NCI-H2171 (cell line): ENCODE measurements at regions not wholly inside any gene's neighbourhood (a gene's known extent, or its start where the extent isn't known, plus 50 kb on each side); places are given as distances from the start of the nearest gene placed in this dataset.

Experiments used
- DNase-seq: peaks from one replicate; lab custom pipeline; 2025; lab: John Stamatoyannopoulos, UW

DNA sequence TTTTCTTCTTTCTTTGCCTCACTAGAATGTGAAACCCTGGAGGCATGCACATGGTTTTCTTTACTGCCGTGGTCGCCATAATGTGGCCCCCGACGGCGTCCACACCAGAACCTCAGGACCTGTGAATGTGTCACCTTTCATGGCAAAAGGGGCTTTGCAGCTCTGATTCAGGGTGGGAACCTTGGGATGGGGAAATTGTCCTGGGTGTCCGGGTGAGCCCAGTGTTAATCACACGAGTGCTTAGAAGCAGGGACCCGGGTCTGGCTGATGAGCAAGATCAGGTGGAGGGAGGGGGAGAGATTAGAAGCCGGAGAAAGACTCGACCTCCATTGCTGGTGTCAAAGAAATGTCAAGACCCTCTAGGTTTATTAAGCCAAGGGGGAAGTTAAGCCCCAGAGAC, 74.7 kb upstream of the SHISAL1 start:
- DNase-seq, result no peak

DNA sequence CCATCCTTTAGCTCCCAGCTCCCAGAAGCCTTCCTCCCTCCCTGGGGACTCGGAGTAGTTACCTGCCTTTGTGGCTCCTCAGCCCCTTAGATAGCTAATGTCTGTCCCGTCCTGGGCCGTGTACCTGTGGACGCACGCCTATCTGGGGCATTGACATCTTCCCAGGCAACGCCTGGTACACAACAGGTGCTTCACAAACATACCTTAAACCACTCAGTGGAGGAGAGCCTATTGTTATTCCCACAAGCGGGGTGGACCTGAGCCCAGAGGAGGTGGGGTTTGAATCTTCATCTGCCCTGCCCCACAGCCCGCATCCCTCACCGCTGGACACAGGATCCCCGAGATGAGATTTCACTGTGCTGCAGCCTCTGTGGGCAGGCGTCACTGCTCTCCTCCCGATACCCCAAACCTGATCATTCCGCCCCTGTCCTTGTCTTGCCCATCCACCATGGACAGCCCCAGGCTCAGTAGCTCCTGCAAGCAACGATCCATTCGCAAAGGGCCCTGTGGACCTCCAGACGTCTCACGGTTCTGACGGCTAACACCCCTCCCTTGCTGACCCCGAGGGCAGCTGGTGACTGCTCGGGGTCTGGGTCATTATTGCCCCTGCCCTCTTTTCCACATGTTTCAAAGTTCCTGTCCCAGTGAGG, 73.8 kb upstream of the SHISAL1 start:
- DNase-seq, result no peak

DNA sequence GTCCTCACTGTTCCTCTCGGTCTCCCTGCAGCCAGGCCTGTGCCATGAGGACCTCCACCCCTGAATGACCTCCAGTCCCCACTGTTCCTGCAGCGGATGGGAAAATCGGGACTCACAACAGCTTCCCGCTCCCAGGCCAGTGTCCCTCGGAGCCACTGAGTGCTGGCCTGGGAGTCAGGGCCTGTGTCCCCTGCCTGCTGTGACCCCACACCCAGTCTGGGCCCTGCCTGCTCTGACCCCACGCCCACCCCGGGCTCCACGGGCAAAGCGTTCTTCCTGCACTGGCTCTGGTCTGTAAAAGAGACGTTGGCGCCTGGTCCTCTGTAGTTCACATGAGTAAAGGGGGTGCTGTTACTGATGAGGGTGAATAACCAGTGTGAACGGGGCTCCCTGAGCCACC, 73.0 kb upstream of the SHISAL1 start:
- DNase-seq, result no peak

DNA sequence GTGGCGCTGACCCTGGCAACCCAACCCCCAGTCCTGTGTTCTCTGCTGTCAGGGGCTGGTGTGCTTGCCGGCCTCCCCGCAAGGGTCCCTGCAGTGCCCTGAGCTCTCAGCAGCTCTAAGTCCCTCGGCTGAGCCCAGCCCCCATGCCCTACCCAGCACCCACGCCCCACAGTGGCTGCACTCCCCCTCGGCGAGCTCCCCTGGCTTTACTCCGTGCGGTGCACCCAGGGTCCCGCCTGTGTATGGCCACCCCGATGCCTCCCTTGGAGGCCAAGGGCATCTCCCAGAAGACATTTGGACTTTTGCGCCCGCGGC, 72.5 kb upstream of the SHISAL1 start:
- no peak for DNase-seq

DNA sequence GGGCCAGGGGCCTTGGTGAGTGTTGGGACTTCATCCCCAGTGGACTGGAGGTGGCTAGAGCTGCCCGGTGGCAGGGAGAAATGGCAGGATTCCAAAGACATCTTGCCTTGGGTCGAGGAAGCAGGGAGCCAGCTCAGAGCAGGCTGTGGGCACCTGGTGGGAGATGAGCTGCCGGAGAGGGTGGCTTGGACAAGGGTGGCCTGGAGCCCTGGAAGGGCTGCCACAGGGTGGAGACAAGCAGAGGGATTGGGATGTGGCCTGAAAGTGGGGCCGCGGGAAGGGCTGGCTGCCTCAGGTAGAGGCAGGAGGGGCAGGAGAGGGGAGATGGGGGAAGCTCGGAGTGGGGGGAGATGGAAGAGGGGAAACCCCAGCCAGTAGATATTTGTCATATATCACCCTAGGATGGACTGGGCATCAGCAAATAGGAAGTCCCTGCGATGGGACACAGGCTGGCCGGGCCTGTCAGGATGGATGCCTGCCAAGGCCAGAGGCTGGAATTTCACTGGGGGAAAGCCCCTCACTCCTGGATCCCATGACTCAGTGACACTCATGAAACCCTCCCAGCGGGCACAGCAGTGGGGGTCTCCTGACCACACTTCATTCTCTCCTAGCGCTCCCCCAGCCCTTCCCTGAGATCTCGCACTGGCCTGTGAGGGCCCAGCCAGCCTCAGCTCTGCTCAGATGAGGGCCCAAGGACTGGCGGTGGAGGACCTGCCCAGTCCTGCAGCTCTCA, 72.0 kb upstream of the SHISAL1 start:
- no peak for DNase-seq

DNA sequence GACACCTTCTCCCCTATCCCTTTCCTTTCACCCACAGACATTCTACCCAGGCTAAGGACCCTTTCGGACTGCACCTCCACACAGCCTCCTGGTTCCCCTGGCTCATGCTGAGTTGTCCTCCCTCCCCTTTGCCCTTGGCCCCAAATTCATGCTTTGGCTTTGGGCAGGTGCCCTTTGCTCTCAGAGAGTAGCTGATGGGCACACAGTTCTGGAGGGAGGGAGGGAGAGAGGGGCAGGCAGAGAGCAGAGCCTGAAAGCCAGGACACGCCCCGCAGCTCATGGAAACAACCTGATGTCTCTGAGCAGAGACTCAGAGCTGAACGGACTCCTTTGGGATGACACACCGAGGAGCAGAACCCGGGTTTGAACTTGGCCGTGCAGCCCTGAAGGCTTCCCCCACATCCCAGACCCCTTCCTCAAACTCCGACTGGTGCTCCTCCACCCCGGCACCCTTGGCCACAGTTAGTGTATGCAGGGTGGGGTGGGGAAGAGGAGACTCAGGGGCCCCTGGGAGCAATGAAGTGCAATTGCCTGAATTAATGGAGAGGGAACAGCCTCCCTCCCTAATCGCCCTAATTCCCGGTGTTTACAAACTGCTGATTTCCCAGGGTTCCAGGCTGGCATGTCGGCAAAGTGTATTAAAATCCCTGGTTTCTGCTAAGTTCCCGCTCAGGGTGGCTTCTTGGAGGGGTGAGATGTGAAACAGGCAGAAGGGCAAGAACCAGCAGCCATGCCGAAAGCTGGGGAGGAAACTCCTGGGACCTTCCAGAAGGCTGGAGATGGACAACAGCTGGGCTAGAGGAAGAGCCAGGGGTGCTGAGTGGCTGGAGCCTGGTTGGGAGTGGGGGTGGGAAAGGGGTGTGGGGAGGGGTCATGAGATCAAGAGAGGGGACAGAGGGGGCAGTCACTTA, 71.2 kb upstream of the SHISAL1 start:
- no peak for DNase-seq

DNA sequence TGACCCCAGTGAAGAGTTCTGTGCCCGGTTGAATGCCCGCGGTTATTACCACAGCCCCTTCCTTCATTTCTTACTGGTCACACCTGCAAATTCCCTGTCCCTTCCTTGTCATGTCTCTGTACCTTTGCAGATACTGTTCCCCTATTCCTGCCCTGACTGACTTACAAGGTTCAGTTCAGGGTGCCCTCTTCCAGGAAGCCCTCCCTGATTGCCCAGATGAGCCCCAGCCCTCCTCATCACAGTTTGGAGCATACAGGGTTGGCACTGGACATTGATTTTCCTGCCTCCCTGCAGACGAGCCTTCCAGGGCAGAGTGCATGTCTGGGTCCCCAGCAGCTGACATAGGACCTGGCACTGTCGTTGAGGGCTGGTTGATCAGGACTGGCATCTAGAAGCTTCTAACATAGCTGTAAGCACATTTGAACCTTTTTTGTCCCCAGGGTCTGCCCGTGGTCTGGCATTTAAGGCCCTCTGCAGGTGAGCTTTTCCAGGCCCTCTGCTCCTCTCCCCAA, 70.4 kb upstream of the SHISAL1 start:
- no peak for DNase-seq

DNA sequence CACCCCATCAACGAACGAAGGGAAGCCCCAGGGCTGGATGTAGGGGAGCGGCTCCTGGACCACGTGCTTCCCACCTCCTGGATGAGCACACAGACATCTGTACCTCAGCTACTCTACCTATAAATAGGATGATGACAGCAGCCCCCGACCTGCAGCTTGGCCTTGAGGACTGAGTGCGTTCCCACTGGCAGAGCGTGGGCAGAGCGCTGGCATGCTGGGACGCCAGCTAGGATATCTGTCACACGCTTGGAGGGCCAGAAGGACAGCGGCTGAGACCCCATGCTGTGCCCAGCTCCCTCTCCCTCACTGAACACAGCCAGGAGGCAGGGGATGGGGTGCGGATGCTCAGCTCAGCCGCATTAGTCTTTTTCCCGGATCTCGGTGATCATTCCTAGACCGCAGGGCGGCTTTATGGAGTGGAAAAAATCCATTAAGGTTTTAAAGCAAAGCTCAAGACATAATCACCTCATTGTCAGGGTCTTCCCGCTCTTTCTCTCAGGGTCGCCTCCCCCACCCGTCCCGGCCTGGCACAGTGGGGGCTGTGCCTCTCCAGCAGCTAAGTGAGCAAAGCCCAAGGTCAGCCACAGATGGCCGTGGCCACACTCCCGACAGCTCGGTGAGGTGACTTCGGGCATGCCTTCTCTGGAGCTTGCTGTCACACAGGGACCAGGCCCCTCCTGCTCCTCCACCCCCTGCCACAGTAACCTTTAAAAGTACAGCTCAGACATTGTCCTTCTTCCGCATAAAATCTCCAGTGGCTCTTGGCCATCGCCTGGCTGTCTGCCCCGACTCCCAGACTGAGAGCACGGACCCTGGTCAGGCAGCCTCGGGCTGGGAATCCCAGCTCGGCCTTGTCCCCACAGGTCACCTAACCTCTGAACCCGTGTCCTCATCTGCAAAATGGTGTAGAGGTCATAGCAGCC, 69.6 kb upstream of the SHISAL1 start:
- DNase-seq, result no peak

DNA sequence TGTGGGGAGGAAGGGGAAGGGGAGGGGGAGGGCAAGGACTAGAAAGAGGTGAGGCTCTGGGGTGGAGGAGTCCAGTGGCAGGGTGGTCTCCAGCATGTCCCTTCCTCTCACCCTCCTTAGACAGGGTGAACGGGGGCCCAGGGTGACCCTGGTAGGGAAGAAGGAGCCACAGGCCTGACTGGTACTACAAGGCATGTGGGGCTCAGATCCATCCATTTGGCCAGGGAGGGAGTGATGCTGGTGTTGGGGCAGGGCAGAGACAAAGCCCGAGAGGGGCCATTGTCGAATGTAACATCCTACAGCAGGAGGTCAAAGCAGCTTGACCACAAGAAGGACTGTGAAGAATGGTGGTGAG, 69.0 kb upstream of the SHISAL1 start:
- no peak for DNase-seq

DNA sequence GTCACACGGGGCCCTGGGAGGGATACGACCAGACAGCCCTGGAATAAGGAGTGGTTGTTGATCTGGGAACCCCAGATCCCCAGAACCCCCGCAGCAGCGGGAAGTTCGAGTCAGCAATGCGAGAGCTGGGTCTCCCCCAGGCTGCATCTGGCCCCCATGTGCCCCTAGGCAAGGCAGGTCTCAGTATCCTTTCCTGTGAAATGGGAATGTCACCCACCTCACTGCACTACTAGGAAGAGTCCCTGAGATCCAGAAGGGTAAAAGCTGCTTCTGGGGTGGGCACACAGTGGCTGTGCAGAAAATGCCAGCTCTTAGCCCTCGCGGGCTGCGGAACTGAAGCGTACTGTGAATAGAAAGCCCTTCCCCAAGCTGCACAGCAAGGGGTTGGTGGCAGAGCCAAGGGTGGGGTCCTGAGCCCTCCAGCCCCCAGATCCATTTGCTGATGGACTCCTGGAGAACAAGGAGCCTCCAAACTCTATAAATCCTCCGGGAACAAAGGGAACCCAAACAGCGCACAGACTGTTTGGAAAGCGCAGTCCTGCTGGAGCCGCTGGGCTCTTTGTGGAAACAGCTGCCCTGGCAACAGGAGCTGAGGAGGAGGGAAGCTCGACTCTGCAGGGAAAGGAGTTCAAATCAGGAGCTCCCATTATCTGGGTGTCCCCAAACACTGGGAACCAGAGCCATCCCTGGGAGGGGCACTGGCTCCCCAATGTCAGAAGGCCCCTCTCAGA, 68.2 kb upstream of the SHISAL1 start:
- DNase-seq, result no peak

DNA sequence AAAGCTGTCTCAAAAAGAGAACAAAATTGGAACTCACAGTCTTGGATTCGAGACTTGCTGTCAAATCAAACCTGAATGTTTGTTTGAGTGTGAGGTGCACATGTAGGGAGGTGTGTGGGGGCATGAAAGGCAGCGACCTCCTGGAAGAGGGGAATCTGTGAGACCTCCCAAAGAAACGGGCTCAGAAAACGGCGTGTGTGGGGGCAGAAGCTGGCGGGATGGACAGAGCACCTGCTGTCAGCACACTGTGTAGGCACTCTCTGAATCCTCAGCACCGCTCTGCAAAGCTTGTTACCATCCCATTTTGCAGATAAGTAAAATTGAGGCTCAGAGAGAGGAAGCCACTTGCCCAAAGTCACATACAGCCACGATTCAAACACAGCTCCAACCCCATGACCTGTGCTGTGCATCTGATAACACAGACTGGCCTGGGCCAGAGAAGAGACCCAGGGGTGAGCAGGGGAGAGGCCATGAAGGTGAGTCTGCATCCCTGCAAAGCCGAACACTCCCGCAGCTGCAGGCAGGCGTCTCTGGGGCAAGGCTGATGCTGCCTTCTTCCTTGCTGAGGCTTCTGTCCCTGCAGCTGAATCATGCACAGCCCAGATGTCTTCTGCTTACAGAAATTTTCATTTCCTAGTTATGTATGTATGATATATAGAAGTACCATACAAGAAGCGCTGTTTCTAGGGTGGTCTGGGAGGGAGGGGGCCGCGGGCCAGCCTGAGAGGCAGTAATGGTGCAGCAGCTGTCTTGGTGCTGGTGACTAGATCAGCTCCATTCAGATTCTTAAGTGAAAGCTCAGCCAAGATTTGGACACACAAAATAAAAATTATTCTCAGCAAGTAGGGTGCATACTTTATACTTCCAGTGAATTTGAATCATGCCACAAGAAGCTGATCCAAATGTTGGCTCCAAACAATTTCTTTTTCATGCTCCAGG, 67.3 kb upstream of the SHISAL1 start:
- no peak for DNase-seq

DNA sequence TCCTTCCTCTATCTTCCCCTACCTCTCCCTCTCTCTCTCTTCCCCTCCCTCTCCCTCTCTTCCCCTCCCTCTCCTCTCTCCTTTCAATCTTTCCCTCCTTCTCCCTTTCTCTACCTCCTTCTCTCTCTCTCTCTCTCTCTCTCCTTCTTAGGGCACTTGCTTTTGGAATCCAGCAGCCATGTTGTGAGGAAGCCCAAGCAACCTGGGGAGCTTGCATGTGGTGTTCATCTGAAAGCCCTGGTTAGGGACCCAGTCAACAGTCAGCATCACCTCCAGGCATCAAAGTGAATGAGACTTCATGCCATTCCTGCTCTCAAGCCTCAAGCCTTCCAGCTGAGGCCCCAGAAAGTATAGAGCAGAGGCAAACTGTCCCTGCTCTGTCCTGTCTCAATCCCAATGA, 65.6 kb upstream of the SHISAL1 start:
- no peak for DNase-seq

DNA sequence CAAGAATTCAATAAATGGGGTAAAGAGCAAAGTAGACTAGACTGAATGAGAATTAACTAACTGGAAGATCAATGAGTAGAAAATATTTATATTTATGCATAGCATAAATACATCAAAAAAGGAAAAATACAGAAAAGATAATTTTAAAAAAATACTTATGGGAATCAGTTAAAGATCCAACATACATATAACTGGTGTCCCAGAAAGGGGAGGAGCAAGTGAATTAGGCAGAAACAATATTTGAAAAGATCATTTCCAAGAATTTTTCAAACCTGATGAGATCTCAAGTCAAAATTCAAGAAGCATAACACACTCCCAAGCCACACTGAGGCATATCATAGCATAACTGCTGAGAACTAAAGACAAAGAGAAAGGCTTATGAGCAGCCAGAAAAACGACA, 62.7 kb upstream of the SHISAL1 start:
- DNase-seq, result no peak

DNA sequence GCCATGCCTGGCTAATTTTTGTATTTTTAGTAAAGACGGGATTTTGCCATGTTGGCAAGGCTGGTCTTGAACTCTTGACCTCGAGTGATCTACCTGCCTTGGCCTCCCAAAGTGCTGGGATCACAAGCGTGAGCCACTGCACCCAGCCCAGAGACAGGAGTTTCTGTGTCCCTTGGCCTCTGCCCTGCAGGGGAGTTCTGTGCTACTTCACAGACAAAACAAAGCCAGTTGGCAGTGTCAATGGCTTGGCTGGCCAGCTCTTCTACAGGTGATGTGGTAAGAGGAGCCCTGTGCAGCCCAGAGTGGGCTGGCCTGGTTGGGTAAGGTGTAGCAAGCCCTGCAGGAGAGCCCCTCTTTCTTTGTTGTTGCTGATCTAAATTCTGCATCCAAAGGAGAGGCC, 60.5 kb upstream of the SHISAL1 start:
- no peak for DNase-seq

DNA sequence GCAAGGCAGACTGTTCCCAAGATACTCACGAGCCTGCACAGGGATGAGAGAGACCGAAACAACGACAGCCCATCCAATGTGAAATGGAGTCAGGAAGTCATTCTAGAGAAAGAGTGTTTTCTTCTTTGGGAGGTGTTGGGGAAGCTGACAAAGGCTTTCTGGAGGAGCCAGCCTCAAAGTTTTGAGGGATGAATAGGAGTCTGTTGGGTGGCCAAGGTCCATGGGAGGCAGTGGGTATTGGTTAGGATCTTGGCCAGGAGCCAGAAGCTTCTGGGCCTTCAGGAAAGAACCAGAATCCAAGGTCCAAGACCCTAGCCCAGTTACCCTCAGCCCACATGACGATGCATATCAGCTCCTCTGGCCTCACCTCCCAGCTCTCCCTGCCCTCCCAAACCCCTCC, 59.9 kb upstream of the SHISAL1 start:
- DNase-seq, result no peak

DNA sequence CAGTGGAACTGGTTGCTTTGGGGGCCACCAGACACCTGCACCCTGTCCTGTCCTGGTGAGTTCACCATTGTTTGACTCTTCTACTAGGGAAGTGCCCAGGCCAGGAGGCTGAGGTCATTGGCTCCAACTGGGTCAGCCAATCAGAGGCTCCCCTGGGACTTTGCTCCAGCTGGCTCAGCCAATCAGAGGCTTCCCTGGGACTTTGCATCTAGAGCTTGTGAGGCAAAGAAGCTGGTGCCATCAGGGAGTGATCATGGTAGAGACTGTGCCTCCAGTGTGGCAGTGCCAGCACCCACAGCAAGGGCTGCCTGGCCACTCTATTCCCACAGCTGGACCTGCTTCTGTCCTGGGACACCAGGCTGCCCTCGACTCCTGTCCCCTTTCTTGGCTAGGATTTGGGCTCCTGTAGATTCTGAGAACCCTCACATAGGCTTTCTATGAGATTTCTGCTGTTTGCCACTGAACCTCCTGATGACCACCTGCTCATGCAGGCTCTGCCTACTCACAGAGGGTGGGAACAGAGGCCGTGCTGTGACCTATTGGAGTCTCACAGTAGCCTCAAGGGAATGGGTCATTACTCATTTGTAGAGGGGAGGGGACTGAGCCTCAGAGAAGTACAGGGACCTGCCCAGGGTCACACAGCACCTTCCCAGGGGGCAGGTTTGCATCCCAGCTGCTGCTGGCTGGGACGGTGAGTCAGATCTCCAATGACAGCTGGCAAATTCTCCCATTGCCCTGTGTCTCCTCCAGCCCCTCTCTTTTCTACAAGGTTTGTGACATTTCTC, 59.2 kb upstream of the SHISAL1 start:
- DNase-seq, result no peak

DNA sequence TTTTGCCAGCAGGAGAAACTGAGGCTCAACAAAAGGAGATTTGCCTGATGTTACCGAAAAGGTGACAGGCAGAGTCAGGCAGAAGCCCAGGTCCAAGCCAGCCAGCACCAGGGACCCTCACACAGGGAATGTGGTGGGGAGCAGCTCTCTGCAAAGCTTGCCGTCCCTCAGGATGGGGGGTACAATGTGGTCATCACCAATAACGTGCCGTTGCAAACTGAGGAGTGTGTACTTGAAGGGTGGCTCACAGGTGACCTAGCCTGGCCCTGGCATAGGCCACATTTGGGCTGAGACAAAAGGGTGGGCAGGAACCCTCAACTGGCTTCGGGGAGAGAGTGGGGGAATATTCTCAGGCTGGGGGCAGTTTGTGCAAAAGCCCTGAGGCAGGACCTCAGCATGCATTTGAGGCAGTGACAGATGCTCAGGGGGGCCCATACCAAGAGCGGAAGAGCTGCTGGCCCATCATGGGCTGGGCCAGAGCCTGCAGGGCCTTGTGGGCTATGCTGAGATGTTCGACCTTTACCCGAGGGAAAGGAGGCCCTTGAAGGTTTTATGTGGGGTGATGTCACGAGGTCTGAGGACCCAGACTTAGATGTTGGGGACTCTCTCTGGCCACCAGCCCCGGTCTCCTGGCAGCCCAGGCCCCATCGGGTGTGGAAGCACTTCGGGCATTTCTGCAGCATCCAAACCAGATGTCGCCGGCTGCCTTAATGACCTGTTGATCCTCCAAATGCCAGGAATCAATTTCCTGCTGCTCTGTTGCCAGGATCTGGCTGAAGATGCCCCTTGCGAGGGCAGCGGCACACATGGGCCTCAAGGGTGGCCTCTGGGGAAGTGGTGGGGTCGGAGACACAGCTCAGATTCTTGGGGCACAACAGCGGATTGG, 57.4 kb upstream of the SHISAL1 start:
- DNase-seq, result no peak

DNA sequence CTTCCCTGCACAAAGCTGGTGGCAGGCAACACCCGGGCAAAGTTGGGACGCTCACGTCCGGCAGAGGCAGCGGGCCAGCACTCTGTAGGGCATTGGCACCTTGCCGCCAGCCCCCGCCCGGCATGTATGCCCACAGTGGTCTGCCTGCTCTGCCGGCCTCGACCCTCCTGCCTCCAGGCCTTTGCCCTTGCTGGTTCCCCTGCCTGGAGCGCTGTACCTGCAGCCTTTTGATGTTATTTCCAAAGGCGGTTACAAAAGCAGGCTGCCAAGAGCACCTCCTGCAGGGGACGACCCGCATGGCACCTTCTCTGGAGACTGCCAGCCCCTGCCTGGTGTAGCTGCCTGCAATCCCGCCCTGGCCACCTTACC, 56.5 kb upstream of the SHISAL1 start:
- DNase-seq, result no peak
